ENCODE measurements at regions not wholly inside any gene's neighbourhood (a gene's known extent, or its start where the extent isn't known, plus 50 kb on each side); places are given as distances from the start of the nearest gene placed in this dataset.
"Not testable (repeated sequence)": the region's sequence is repeated elsewhere in the genome, so short reads cannot be mapped to it uniquely, and the experiment has no call there.

GRCh38 chr5:23411994-23412393 lies 95.4 kb upstream of the PRDM9 start:
- H3K27me3 ChIP-seq (ENCODE audit: insufficient read depth, low read length), result no peaks in the 10 kb centered on the region
- H3K27ac ChIP-seq (ENCODE audit: low read length), result no peak overlapping the region
- H3K4me3 ChIP-seq (ENCODE audit: low read length), result no peak overlapping the region
- H3K4me1 ChIP-seq (ENCODE audit: insufficient read depth, low read length), result no peaks in the 10 kb centered on the region
- no peaks in the 10 kb centered on the region for H3K36me3 ChIP-seq (ENCODE audit: insufficient read depth, low read depth, low read length)
- no peaks in the 10 kb centered on the region for H3K9me3 ChIP-seq (ENCODE audit: insufficient read depth, low read depth, low read length)
- H3K9ac ChIP-seq (ENCODE audit: low read depth, low read length), result no peak overlapping the region

- Histone ChIP-seq H3K9ac (ENCODE audit: low read depth, low read length) (no peak overlapping the region), H3K4me1 (ENCODE audit: insufficient read depth, low read length) (no peaks in the 10 kb centered on the region), H3K36me3 (ENCODE audit: insufficient read depth, low read depth, low read length) (no peaks in the 10 kb centered on the region), H3K27me3 (ENCODE audit: insufficient read depth, low read length) (no peaks in the 10 kb centered on the region), H3K4me3 (ENCODE audit: low read length) (no peak overlapping the region), H3K9me3 (ENCODE audit: insufficient read depth, low read depth, low read length) (no peaks in the 10 kb centered on the region), H3K27ac (ENCODE audit: low read length) (no peak overlapping the region)
Measured at GRCh38 chr5:23411200-23411599, 96.2 kb upstream of the PRDM9 start.

- H3K36me3 ChIP-seq (ENCODE audit: insufficient read depth, low read depth, low read length); H3K4me3 ChIP-seq (ENCODE audit: low read length); H3K27ac ChIP-seq (ENCODE audit: low read length); H3K9ac ChIP-seq (ENCODE audit: low read depth, low read length); H3K9me3 ChIP-seq (ENCODE audit: insufficient read depth, low read depth, low read length); H3K4me1 ChIP-seq (ENCODE audit: insufficient read depth, low read length); H3K27me3 ChIP-seq (ENCODE audit: insufficient read depth, low read length): not testable (repeated sequence)
Measured at GRCh38 chr5:23410775-23411174, 96.6 kb upstream of the PRDM9 start.

- Histone ChIP-seq H3K9me3 (ENCODE audit: insufficient read depth, low read depth, low read length) (no peaks in the 10 kb centered on the region), H3K9ac (ENCODE audit: low read depth, low read length) (no peak overlapping the region), H3K27me3 (ENCODE audit: insufficient read depth, low read length) (no peaks in the 10 kb centered on the region), H3K36me3 (ENCODE audit: insufficient read depth, low read depth, low read length) (no peaks in the 10 kb centered on the region), H3K4me3 (ENCODE audit: low read length) (no peak overlapping the region), H3K4me1 (ENCODE audit: insufficient read depth, low read length) (no peaks in the 10 kb centered on the region), H3K27ac (ENCODE audit: low read length) (no peak overlapping the region)
Measured at GRCh38 chr5:23405316-23406068, 101.9 kb upstream of the PRDM9 start.

GRCh38 chr5:23402585-23402984 lies 104.8 kb upstream of the PRDM9 start:
- Histone ChIP-seq H3K27ac (ENCODE audit: low read length) (no peak overlapping the region), H3K4me1 (ENCODE audit: insufficient read depth, low read length) (no peaks in the 10 kb centered on the region), H3K36me3 (ENCODE audit: insufficient read depth, low read depth, low read length) (no peaks in the 10 kb centered on the region), H3K27me3 (ENCODE audit: insufficient read depth, low read length) (no peaks in the 10 kb centered on the region), H3K9me3 (ENCODE audit: insufficient read depth, low read depth, low read length) (no peaks in the 10 kb centered on the region), H3K4me3 (ENCODE audit: low read length) (no peak overlapping the region), H3K9ac (ENCODE audit: low read depth, low read length) (no peak overlapping the region)

GRCh38 chr5:23400951-23401350 lies 106.5 kb upstream of the PRDM9 start:
- no peaks in the 10 kb centered on the region for H3K4me1 ChIP-seq (ENCODE audit: insufficient read depth, low read length)
- no peak overlapping the region for H3K27ac ChIP-seq (ENCODE audit: low read length)
- H3K36me3 ChIP-seq (ENCODE audit: insufficient read depth, low read depth, low read length), result no peaks in the 10 kb centered on the region
- H3K27me3 ChIP-seq (ENCODE audit: insufficient read depth, low read length), result no peaks in the 10 kb centered on the region
- H3K9ac ChIP-seq (ENCODE audit: low read depth, low read length), result no peak overlapping the region
- H3K4me3 ChIP-seq (ENCODE audit: low read length), result no peak overlapping the region
- H3K9me3 ChIP-seq (ENCODE audit: insufficient read depth, low read depth, low read length), result no peaks in the 10 kb centered on the region

- no peak overlapping the region for H3K4me3 ChIP-seq (ENCODE audit: low read length)
- H3K27ac ChIP-seq (ENCODE audit: low read length), result no peak overlapping the region
- no peaks in the 10 kb centered on the region for H3K4me1 ChIP-seq (ENCODE audit: insufficient read depth, low read length)
- no peaks in the 10 kb centered on the region for H3K27me3 ChIP-seq (ENCODE audit: insufficient read depth, low read length)
- H3K36me3 ChIP-seq (ENCODE audit: insufficient read depth, low read depth, low read length), result no peaks in the 10 kb centered on the region
- H3K9me3 ChIP-seq (ENCODE audit: insufficient read depth, low read depth, low read length), result peaks cover 10% of the 10 kb centered on the region
- H3K9ac ChIP-seq (ENCODE audit: low read depth, low read length), result no peak overlapping the region
Measured at GRCh38 chr5:23396346-23396745, 111.1 kb upstream of the PRDM9 start.

- Histone ChIP-seq H3K4me3 (ENCODE audit: low read length) (no peak overlapping the region), H3K9ac (ENCODE audit: low read depth, low read length) (no peak overlapping the region), H3K36me3 (ENCODE audit: insufficient read depth, low read depth, low read length) (no peaks in the 10 kb centered on the region), H3K27me3 (ENCODE audit: insufficient read depth, low read length) (no peaks in the 10 kb centered on the region), H3K27ac (ENCODE audit: low read length) (no peak overlapping the region), H3K9me3 (ENCODE audit: insufficient read depth, low read depth, low read length) (peaks cover 7% of the 10 kb centered on the region), H3K4me1 (ENCODE audit: insufficient read depth, low read length) (peaks cover 10% of the 10 kb centered on the region; the same call in 1 of the 2 replicates)
Measured at GRCh38 chr5:23389291-23390101, 117.9 kb upstream of the PRDM9 start.

GRCh38 chr5:23385036-23385435 lies 122.4 kb upstream of the PRDM9 start:
- H3K36me3 ChIP-seq (ENCODE audit: insufficient read depth, low read depth, low read length), result no peaks in the 10 kb centered on the region
- no peak overlapping the region for H3K27ac ChIP-seq (ENCODE audit: low read length)
- H3K9ac ChIP-seq (ENCODE audit: low read depth, low read length), result no peak overlapping the region
- no peaks in the 10 kb centered on the region for H3K9me3 ChIP-seq (ENCODE audit: insufficient read depth, low read depth, low read length)
- H3K27me3 ChIP-seq (ENCODE audit: insufficient read depth, low read length), result no peaks in the 10 kb centered on the region
- peaks cover 23% of the 10 kb centered on the region; the same call in 1 of the 2 replicates for H3K4me1 ChIP-seq (ENCODE audit: insufficient read depth, low read length)
- H3K4me3 ChIP-seq (ENCODE audit: low read length), result no peak overlapping the region

- H3K4me3 ChIP-seq (ENCODE audit: low read length), result no peak overlapping the region
- no peak overlapping the region for H3K9ac ChIP-seq (ENCODE audit: low read depth, low read length)
- H3K36me3 ChIP-seq (ENCODE audit: insufficient read depth, low read depth, low read length), result no peaks in the 10 kb centered on the region
- no peak overlapping the region for H3K27ac ChIP-seq (ENCODE audit: low read length)
- H3K4me1 ChIP-seq (ENCODE audit: insufficient read depth, low read length), result no peaks in the 10 kb centered on the region
- no peaks in the 10 kb centered on the region for H3K9me3 ChIP-seq (ENCODE audit: insufficient read depth, low read depth, low read length)
- no peaks in the 10 kb centered on the region for H3K27me3 ChIP-seq (ENCODE audit: insufficient read depth, low read length)
Measured at GRCh38 chr5:23372177-23372576, 135.2 kb upstream of the PRDM9 start.

GRCh38 chr5:23368393-23368792 lies 139.0 kb upstream of the PRDM9 start:
- Histone ChIP-seq H3K9ac (ENCODE audit: low read depth, low read length) (no peak overlapping the region), H3K4me3 (ENCODE audit: low read length) (no peak overlapping the region), H3K36me3 (ENCODE audit: insufficient read depth, low read depth, low read length) (no peaks in the 10 kb centered on the region), H3K9me3 (ENCODE audit: insufficient read depth, low read depth, low read length) (no peaks in the 10 kb centered on the region), H3K4me1 (ENCODE audit: insufficient read depth, low read length) (no peaks in the 10 kb centered on the region), H3K27me3 (ENCODE audit: insufficient read depth, low read length) (no peaks in the 10 kb centered on the region), H3K27ac (ENCODE audit: low read length) (no peak overlapping the region)

- Histone ChIP-seq H3K27me3 (ENCODE audit: insufficient read depth, low read length) (no peaks in the 10 kb centered on the region), H3K4me1 (ENCODE audit: insufficient read depth, low read length) (no peaks in the 10 kb centered on the region), H3K4me3 (ENCODE audit: low read length) (no peak overlapping the region), H3K9ac (ENCODE audit: low read depth, low read length) (no peak overlapping the region), H3K9me3 (ENCODE audit: insufficient read depth, low read depth, low read length) (no peaks in the 10 kb centered on the region; the same call in 1 of the 2 replicates), H3K36me3 (ENCODE audit: insufficient read depth, low read depth, low read length) (no peaks in the 10 kb centered on the region), H3K27ac (ENCODE audit: low read length) (no peak overlapping the region)
Measured at GRCh38 chr5:23367874-23368273, 139.5 kb upstream of the PRDM9 start.
